Ovary (tissue), 3 donors: ENCODE measurements at regions not wholly inside any gene's neighbourhood (a gene's known extent, or its start where the extent isn't known, plus 50 kb on each side); places are given as distances from the start of the nearest gene placed in this dataset.

ENCODE experiments used
- CTCF ChIP-seq, 3 donors: fragments of 450-650 bp in 2 of 3; fragments of 200-600 bp in 1 of 3; IDR thresholded peaks; one replicate each; pipeline versions ENCODE4 v1.5.1 to v1.8.0; 2016 to 2022; ENCODE audit warnings: antibody characterized with exemption in 3 of 3, mild to moderate bottlenecking in 1 of 3
- POLR2A ChIP-seq: fragments of 450-650 bp; IDR thresholded peaks from one replicate; pipeline ENCODE4 v1.6.1; 2017; ENCODE audit warnings: antibody characterized with exemption, mild to moderate bottlenecking, moderate library complexity
- donor health status: DM: no; HTN: no; CAD: no.

GRCh38 chr15:96119734-96120133, 210.8 kb upstream of the NR2F2 start:
- TF ChIP-seq CTCF (IDR thresholded peaks at IDR 0.05) (no peak), POLR2A (no peak)
